Keratinocyte (primary cell): ENCODE measurements at regions not wholly inside any gene's neighbourhood (a gene's known extent, or its start where the extent isn't known, plus 50 kb on each side); places are given as distances from the start of the nearest gene placed in this dataset.

ENCODE experiments used
- DNase-seq: peaks from one replicate; pipeline ENCODE4 v3.0.0-alpha.2; 2011; ENCODE audit warnings: low read depth, missing footprints, low spot score
- FAIRE-seq: peaks from 2 replicates; lab custom pipeline; 2011; peaks lifted over from hg19 to GRCh38; lab: Jason Lieb, UNC
- H2AFZ ChIP-seq: 2 replicates; pipeline ENCODE4 v1.6.0; 2012; ENCODE audit warnings: low read length, control low read depth, inconsistent platforms; ENCODE audit not compliant: control insufficient read depth
- H3K27ac ChIP-seq: 2 replicates; pipeline ENCODE4 v1.5.1; 2011; ENCODE audit warnings: low read length; ENCODE audit not compliant: control insufficient read depth, insufficient read depth
- H3K27me3 ChIP-seq: 3 replicates; pipeline ENCODE4 v1.6.0; 2011; ENCODE audit warnings: low read length; ENCODE audit not compliant: control insufficient read depth, insufficient read depth; ENCODE audit errors: extremely low read depth
- H3K36me3 ChIP-seq, 2 experiments: 2 replicates in 1 of 2; 3 replicates in 1 of 2; pipeline ENCODE4 v1.5.1; 2011; ENCODE audit warnings: low read length in 2 of 2, mild to moderate bottlenecking in 1 of 2; ENCODE audit not compliant: control insufficient read depth in 2 of 2, insufficient read depth in 2 of 2; ENCODE audit errors: extremely low read depth in 1 of 2
- H3K4me1 ChIP-seq: 3 replicates; pipeline ENCODE4 v1.5.1; 2011; ENCODE audit warnings: low read length; ENCODE audit not compliant: control insufficient read depth, insufficient read depth; ENCODE audit errors: extremely low read depth
- H3K4me2 ChIP-seq: 3 replicates; pipeline ENCODE4 v1.6.0; 2011; ENCODE audit warnings: low read depth, low read length; ENCODE audit not compliant: control insufficient read depth, insufficient read depth; ENCODE audit errors: extremely low read depth
- H3K4me3 ChIP-seq, 3 experiments: fragments of 200-600 bp in 1 of 3; sonication (generic) in 1 of 3; 2 replicates in 2 of 3; 3 replicates in 1 of 3; pipeline ENCODE4 v1.5.1; 2011 to 2016; ENCODE audit warnings: low read length in 3 of 3, mild to moderate bottlenecking in 3 of 3, control low read depth in 2 of 3, inconsistent platforms in 1 of 3, low read depth in 1 of 3, mixed read lengths in 1 of 3, mixed run types in 1 of 3, moderate library complexity in 1 of 3; ENCODE audit not compliant: control insufficient read depth in 2 of 3, insufficient read depth in 2 of 3; ENCODE audit errors: extremely low read depth in 1 of 3
- H3K79me2 ChIP-seq: 2 replicates; pipeline ENCODE4 v1.6.0; 2012; ENCODE audit warnings: low read length; ENCODE audit not compliant: control insufficient read depth, insufficient read depth
- H3K9ac ChIP-seq: 3 replicates; pipeline ENCODE4 v1.6.0; 2011; ENCODE audit warnings: low read length; ENCODE audit not compliant: control insufficient read depth, insufficient read depth; ENCODE audit errors: extremely low read depth
- H3K9me1 ChIP-seq: 3 replicates; pipeline ENCODE4 v1.6.0; 2011; ENCODE audit warnings: low read length; ENCODE audit not compliant: control insufficient read depth, insufficient read depth; ENCODE audit errors: extremely low read depth
- H3K9me3 ChIP-seq: 2 replicates; pipeline ENCODE4 v1.5.1; 2012; ENCODE audit warnings: low read depth, low read length; ENCODE audit not compliant: control insufficient read depth
- H4K20me1 ChIP-seq: 3 replicates; pipeline ENCODE4 v1.6.0; 2011; ENCODE audit warnings: low read length; ENCODE audit not compliant: control insufficient read depth, insufficient read depth; ENCODE audit errors: extremely low read depth
- CTCF ChIP-seq, 3 experiments: IDR thresholded peaks in 1 of 3; conservative IDR thresholded peaks in 1 of 3; optimal IDR thresholded peaks in 1 of 3; 2 replicates in 2 of 3; 3 replicates in 1 of 3; pipeline versions ENCODE3 to v1.5.1; 2011; ENCODE audit warnings: low read length in 3 of 3, mild to moderate bottlenecking in 3 of 3, moderate library complexity in 2 of 3, control low read depth in 1 of 3, inconsistent platforms in 1 of 3; ENCODE audit not compliant: insufficient read depth in 2 of 3; ENCODE audit errors: extremely low read depth in 1 of 3
- EZH2 ChIP-seq: IDR thresholded peaks from one replicate; pipeline ENCODE4 v1.6.1; 2012; ENCODE audit warnings: inconsistent platforms, mild to moderate bottlenecking, low read length, moderate library complexity
- dilution Hi-C: fragments of 300-500 bp; cut with MboI; formaldehyde crosslinking; loops from one replicate; pipeline ENCODE4 v1.7.0; 2020; ENCODE audit warnings: low sequenced_read_pairs; ENCODE audit not compliant: extremely low pct_ligation_motif_present

- TF ChIP-seq CTCF (optimal IDR thresholded peaks at IDR 0.05 in 1 of 3, IDR thresholded peaks at IDR 0.05 in 1 of 3, conservative IDR thresholded peaks at IDR 0.05 in 1 of 3; ENCODE audit: extremely low read depth in 1 of 3, insufficient read depth in 2 of 3, low read length in 3 of 3) = no peak
- H4K20me1 ChIP-seq = no peaks in the 10 kb centered on the region
- no peaks in the 10 kb centered on the region for H3K9me1 ChIP-seq
- H3K27ac ChIP-seq = no peak overlapping the region
- H3K36me3 ChIP-seq = no peaks in the 10 kb centered on the region
- no peak for DNase-seq
- FAIRE-seq = peak; percentile 9
- H3K4me1 ChIP-seq = peaks cover 15% of the 10 kb centered on the region
- H3K9me3 ChIP-seq = no peaks in the 10 kb centered on the region
- H3K4me2 ChIP-seq = no peak overlapping the region
- dilution Hi-C loops = no loop called here
- no peaks in the 10 kb centered on the region for H3K79me2 ChIP-seq
- no peaks in the 10 kb centered on the region for H3K27me3 ChIP-seq
- peak overlapping the region; percentile 63 for H2AFZ ChIP-seq
- no peak overlapping the region for H3K9ac ChIP-seq
- H3K4me3 ChIP-seq = no peak overlapping the region
These were observed 56.6 kb upstream of the TLK1 start for GRCh38 chr2:171217330-171217729.

GRCh38 chr2:171216631-171217030, 55.9 kb upstream of the TLK1 start:
- peaks cover 15% of the 10 kb centered on the region for H3K4me1 ChIP-seq
- dilution Hi-C loops = no loop called here
- no peak overlapping the region for H3K9ac ChIP-seq
- H3K36me3 ChIP-seq = no peaks in the 10 kb centered on the region
- H3K4me2 ChIP-seq = peak overlapping the region; percentile 54
- peak overlapping the region; percentile 63 for H2AFZ ChIP-seq
- H3K27ac ChIP-seq = no peak overlapping the region
- TF ChIP-seq CTCF (optimal IDR thresholded peaks at IDR 0.05 in 1 of 3, IDR thresholded peaks at IDR 0.05 in 1 of 3, conservative IDR thresholded peaks at IDR 0.05 in 1 of 3; ENCODE audit: extremely low read depth in 1 of 3, insufficient read depth in 2 of 3, low read length in 3 of 3) (no peak), EZH2 (no peak)
- H3K4me3 ChIP-seq = peak overlapping the region in 1 of 3 experiments; percentile 15
- FAIRE-seq = peak; percentile 92
- no peaks in the 10 kb centered on the region for H3K9me3 ChIP-seq
- H3K9me1 ChIP-seq = no peaks in the 10 kb centered on the region
- H4K20me1 ChIP-seq = no peaks in the 10 kb centered on the region
- H3K79me2 ChIP-seq = no peaks in the 10 kb centered on the region
- no peak for DNase-seq
- H3K27me3 ChIP-seq = no peaks in the 10 kb centered on the region
